WTC11 (cell line): ENCODE measurements at regions not wholly inside any gene's neighbourhood (a gene's known extent, or its start where the extent isn't known, plus 50 kb on each side); places are given as distances from the start of the nearest gene placed in this dataset.

Experiments
- ATAC-seq: fragments of 200-7000 bp; cut with Tn5 transposase; 2 replicates; pipeline ENCODE4 v1.10.0; 2021; ENCODE audit warnings: mild to moderate bottlenecking, moderate library complexity
- CTCF ChIA-PET: fragments of 300-600 bp; sonication (Branson Sonifier 250); formaldehyde crosslinking; loops from one replicate; lab custom pipeline; 2021; ENCODE audit warnings: antibody characterized with exemption; lab: Charles Lee
- POLR2A ChIA-PET: fragments of 350-600 bp; sonication (Branson Sonifier 250); formaldehyde crosslinking; loops from one replicate; lab custom pipeline; 2021; ENCODE audit warnings: antibody characterized with exemption; lab: Charles Lee
- DNase-seq: peaks from one replicate; pipeline ENCODE4 v3.0.0; 2021; ENCODE audit warnings: low spot score
- H3K27ac Mint-ChIP-seq: 2 replicates; pipeline ENCODE4 v1.8.0; 2021; ENCODE audit warnings: mixed read lengths
- H3K27me3 Mint-ChIP-seq: 2 replicates; pipeline ENCODE4 v1.8.0; 2021; ENCODE audit warnings: low read depth, mild to moderate bottlenecking, moderate library complexity, mixed read lengths
- H3K36me3 Mint-ChIP-seq: 2 replicates; pipeline ENCODE4 v1.8.0; 2021; ENCODE audit warnings: mixed read lengths
- H3K4me1 Mint-ChIP-seq: 2 replicates; pipeline ENCODE4 v1.8.0; 2022; ENCODE audit warnings: mixed read lengths
- H3K4me3 Mint-ChIP-seq: 2 replicates; pipeline ENCODE4 v1.8.0; 2021; ENCODE audit warnings: mild to moderate bottlenecking, moderate library complexity, mixed read lengths
- H3K9me3 Mint-ChIP-seq: 2 replicates; pipeline ENCODE4 v1.8.0; 2021; ENCODE audit warnings: mixed read lengths
- ATF1 ChIP-seq: sonication (generic); formaldehyde crosslinking; IDR thresholded peaks from 2 replicates; pipeline ENCODE4 v1.8.1; 2023; ENCODE audit warnings: mild to moderate bottlenecking, moderate library complexity, missing genetic modification reagents
- ELF4 ChIP-seq: sonication (generic); formaldehyde crosslinking; IDR thresholded peaks from 2 replicates; pipeline ENCODE4 v1.8.1; 2022; ENCODE audit warnings: low read depth, mild to moderate bottlenecking, moderate library complexity, missing genetic modification reagents
- ESRRA ChIP-seq: sonication (generic); formaldehyde crosslinking; IDR thresholded peaks from 2 replicates; pipeline ENCODE4 v1.8.1; 2022; ENCODE audit warnings: mild to moderate bottlenecking, missing genetic modification reagents, borderline replicate concordance
- GTF2I ChIP-seq: fragments of 250-450 bp; sonication (Bioruptor Pico); conservative IDR thresholded peaks from 2 replicates; pipeline ENCODE4 v1.4.0; 2021; ENCODE audit warnings: mild to moderate bottlenecking
- MXD4 ChIP-seq: fragments of 250-450 bp; sonication (Bioruptor Pico); IDR thresholded peaks from 2 replicates; pipeline ENCODE4 v1.8.0; 2021; ENCODE audit warnings: mild to moderate bottlenecking, moderate library complexity, borderline replicate concordance
- MYBL2 ChIP-seq: sonication (generic); formaldehyde crosslinking; IDR thresholded peaks from 2 replicates; pipeline ENCODE4 v1.8.1; 2023; ENCODE audit warnings: mild to moderate bottlenecking, moderate library complexity, missing genetic modification reagents
- NR2C2 ChIP-seq: sonication (generic); formaldehyde crosslinking; IDR thresholded peaks from 2 replicates; pipeline ENCODE4 v1.8.0; 2022; ENCODE audit warnings: mild to moderate bottlenecking, missing genetic modification reagents
- OVOL2 ChIP-seq: fragments of 250-450 bp; sonication (Bioruptor Pico); IDR thresholded peaks from 2 replicates; pipeline ENCODE4 v1.9.0; 2021; ENCODE audit warnings: mild to moderate bottlenecking, borderline replicate concordance
- TEAD1 ChIP-seq: sonication (generic); formaldehyde crosslinking; IDR thresholded peaks from 2 replicates; pipeline ENCODE4 v1.8.0; 2022; ENCODE audit warnings: mild to moderate bottlenecking, missing genetic modification reagents
- ZBTB21 ChIP-seq: sonication (generic); formaldehyde crosslinking; IDR thresholded peaks from 2 replicates; pipeline ENCODE4 v1.8.1; 2023; ENCODE audit warnings: mild to moderate bottlenecking, missing genetic modification reagents, borderline replicate concordance
- ZNF232 ChIP-seq: sonication (generic); formaldehyde crosslinking; IDR thresholded peaks from 2 replicates; pipeline ENCODE4 v1.8.0; 2022; ENCODE audit warnings: mild to moderate bottlenecking, missing genetic modification reagents
- TF ChIP-seq, protein P1 (sequence below): fragments of 200-600 bp; IDR thresholded peaks from 2 replicates; pipeline ENCODE4 v1.8.0; 2022; ENCODE audit warnings: antibody characterized with exemption
- TF ChIP-seq, protein P2 (sequence below): sonication (generic); formaldehyde crosslinking; IDR thresholded peaks from 2 replicates; pipeline ENCODE4 v1.8.1; 2023; ENCODE audit warnings: mild to moderate bottlenecking, missing genetic modification reagents, borderline replicate concordance
- TF ChIP-seq, protein P3 (sequence below): sonication (generic); formaldehyde crosslinking; IDR thresholded peaks from 2 replicates; pipeline ENCODE4 v1.8.1; 2023; ENCODE audit warnings: mild to moderate bottlenecking, missing genetic modification reagents
- TF ChIP-seq, protein P4 (sequence below): fragments of 250-450 bp; sonication (Bioruptor Pico); IDR thresholded peaks from 2 replicates; pipeline ENCODE4 v1.9.0; 2021; ENCODE audit warnings: moderate library complexity, mild to moderate bottlenecking, inconsistent platforms, borderline replicate concordance
- TF ChIP-seq, protein P5 (sequence below): sonication (generic); formaldehyde crosslinking; IDR thresholded peaks from 2 replicates; pipeline ENCODE4 v1.8.0; 2023; ENCODE audit warnings: missing genetic modification reagents, mild to moderate bottlenecking, borderline replicate concordance

DNA sequence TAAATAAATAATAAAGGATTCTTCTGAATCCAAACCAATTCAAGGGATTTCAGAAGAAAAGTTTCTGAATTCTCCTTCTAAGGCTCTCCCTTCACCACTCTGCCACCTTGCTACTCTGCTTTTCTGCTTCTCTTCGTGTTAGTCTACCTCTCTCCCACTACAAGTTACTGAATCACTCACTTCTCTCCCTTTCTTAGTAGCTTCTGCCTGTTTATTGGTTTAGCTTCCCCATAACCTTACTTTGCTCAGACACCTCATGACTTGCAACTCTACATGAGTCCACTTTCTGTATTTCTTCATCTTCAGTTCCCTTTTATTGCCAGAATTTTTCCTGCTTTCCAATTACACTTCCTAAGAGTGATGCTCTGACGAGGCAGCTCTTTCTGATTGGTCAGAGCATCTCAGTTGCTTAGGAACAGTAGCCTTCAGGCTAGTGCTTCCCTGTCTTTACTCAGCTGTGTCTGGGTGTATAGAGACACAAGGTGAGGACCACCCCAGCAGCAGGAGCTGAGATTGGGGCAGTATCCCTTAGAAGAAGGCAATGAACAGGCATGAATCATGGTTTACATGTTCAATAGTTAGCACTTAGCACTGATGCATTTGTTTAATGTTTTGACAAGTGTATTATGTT, 144.6 kb downstream of the SLC30A10 start:
- H3K4me3 Mint-ChIP-seq = no peak overlapping the region
- DNase-seq (no peak), ATAC-seq (no peak)
- no peak overlapping the region for H3K27ac Mint-ChIP-seq
- no peaks in the 10 kb centered on the region for H3K36me3 Mint-ChIP-seq
- peaks cover 9% of the 10 kb centered on the region for H3K4me1 Mint-ChIP-seq
- H3K9me3 Mint-ChIP-seq = peaks cover 5% of the 10 kb centered on the region
- POLR2A ChIA-PET = no interaction called here
- TF ChIP-seq MYBL2 (no peak), MXD4 (CRISPR knock-in tag) (no peak), TEAD1 (CRISPR knock-in tag) (no peak), OVOL2 (CRISPR knock-in tag) (no peak)
- no peaks in the 10 kb centered on the region for H3K27me3 Mint-ChIP-seq
- CTCF ChIA-PET = no interaction called here

DNA sequence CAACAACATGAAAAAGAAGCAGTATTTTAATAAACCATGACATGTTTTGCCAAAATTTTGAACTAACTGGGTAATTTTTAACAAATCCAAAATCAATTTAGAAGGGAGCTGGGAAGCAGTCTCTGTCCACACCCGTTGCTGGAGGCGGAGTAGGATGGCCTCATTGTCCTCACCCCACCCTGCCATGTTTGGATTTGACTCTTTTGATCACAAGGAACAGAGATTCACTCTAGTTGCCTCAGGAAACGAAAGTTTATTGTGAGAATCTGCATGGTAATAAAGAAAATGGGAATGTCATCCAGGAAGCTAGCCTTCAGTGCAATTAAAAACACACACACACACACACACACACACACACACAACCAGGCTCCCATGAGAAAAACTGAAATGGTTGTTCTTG, 145.4 kb downstream of the SLC30A10 start:
- no peak for TF ChIP-seq ELF4
- no peak for TF ChIP-seq ZBTB21 (CRISPR knock-in tag)
- TF ChIP-seq ATF1 (CRISPR knock-in tag) = no peak
- TF ChIP-seq, protein P1, sequence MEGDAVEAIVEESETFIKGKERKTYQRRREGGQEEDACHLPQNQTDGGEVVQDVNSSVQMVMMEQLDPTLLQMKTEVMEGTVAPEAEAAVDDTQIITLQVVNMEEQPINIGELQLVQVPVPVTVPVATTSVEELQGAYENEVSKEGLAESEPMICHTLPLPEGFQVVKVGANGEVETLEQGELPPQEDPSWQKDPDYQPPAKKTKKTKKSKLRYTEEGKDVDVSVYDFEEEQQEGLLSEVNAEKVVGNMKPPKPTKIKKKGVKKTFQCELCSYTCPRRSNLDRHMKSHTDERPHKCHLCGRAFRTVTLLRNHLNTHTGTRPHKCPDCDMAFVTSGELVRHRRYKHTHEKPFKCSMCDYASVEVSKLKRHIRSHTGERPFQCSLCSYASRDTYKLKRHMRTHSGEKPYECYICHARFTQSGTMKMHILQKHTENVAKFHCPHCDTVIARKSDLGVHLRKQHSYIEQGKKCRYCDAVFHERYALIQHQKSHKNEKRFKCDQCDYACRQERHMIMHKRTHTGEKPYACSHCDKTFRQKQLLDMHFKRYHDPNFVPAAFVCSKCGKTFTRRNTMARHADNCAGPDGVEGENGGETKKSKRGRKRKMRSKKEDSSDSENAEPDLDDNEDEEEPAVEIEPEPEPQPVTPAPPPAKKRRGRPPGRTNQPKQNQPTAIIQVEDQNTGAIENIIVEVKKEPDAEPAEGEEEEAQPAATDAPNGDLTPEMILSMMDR = no peak
- TF ChIP-seq, protein P2, sequence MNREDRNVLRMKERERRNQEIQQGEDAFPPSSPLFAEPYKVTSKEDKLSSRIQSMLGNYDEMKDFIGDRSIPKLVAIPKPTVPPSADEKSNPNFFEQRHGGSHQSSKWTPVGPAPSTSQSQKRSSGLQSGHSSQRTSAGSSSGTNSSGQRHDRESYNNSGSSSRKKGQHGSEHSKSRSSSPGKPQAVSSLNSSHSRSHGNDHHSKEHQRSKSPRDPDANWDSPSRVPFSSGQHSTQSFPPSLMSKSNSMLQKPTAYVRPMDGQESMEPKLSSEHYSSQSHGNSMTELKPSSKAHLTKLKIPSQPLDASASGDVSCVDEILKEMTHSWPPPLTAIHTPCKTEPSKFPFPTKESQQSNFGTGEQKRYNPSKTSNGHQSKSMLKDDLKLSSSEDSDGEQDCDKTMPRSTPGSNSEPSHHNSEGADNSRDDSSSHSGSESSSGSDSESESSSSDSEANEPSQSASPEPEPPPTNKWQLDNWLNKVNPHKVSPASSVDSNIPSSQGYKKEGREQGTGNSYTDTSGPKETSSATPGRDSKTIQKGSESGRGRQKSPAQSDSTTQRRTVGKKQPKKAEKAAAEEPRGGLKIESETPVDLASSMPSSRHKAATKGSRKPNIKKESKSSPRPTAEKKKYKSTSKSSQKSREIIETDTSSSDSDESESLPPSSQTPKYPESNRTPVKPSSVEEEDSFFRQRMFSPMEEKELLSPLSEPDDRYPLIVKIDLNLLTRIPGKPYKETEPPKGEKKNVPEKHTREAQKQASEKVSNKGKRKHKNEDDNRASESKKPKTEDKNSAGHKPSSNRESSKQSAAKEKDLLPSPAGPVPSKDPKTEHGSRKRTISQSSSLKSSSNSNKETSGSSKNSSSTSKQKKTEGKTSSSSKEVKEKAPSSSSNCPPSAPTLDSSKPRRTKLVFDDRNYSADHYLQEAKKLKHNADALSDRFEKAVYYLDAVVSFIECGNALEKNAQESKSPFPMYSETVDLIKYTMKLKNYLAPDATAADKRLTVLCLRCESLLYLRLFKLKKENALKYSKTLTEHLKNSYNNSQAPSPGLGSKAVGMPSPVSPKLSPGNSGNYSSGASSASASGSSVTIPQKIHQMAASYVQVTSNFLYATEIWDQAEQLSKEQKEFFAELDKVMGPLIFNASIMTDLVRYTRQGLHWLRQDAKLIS (CRISPR knock-in tag) = no peak
- TF ChIP-seq, protein P3, sequence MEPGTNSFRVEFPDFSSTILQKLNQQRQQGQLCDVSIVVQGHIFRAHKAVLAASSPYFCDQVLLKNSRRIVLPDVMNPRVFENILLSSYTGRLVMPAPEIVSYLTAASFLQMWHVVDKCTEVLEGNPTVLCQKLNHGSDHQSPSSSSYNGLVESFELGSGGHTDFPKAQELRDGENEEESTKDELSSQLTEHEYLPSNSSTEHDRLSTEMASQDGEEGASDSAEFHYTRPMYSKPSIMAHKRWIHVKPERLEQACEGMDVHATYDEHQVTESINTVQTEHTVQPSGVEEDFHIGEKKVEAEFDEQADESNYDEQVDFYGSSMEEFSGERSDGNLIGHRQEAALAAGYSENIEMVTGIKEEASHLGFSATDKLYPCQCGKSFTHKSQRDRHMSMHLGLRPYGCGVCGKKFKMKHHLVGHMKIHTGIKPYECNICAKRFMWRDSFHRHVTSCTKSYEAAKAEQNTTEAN (CRISPR knock-in tag) = no peak
- TF ChIP-seq NR2C2 (CRISPR knock-in tag) = no peak
- TF ChIP-seq ESRRA (CRISPR knock-in tag) = no peak
- no peak for TF ChIP-seq GTF2I
- TF ChIP-seq, protein P4, sequence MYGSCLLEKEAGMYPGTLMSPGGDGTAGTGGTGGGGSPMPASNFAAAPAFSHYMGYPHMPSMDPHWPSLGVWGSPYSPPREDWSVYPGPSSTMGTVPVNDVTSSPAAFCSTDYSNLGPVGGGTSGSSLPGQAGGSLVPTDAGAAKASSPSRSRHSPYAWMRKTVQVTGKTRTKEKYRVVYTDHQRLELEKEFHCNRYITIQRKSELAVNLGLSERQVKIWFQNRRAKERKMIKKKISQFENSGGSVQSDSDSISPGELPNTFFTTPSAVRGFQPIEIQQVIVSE (CRISPR knock-in tag) = no peak
- TF ChIP-seq, protein P5, sequence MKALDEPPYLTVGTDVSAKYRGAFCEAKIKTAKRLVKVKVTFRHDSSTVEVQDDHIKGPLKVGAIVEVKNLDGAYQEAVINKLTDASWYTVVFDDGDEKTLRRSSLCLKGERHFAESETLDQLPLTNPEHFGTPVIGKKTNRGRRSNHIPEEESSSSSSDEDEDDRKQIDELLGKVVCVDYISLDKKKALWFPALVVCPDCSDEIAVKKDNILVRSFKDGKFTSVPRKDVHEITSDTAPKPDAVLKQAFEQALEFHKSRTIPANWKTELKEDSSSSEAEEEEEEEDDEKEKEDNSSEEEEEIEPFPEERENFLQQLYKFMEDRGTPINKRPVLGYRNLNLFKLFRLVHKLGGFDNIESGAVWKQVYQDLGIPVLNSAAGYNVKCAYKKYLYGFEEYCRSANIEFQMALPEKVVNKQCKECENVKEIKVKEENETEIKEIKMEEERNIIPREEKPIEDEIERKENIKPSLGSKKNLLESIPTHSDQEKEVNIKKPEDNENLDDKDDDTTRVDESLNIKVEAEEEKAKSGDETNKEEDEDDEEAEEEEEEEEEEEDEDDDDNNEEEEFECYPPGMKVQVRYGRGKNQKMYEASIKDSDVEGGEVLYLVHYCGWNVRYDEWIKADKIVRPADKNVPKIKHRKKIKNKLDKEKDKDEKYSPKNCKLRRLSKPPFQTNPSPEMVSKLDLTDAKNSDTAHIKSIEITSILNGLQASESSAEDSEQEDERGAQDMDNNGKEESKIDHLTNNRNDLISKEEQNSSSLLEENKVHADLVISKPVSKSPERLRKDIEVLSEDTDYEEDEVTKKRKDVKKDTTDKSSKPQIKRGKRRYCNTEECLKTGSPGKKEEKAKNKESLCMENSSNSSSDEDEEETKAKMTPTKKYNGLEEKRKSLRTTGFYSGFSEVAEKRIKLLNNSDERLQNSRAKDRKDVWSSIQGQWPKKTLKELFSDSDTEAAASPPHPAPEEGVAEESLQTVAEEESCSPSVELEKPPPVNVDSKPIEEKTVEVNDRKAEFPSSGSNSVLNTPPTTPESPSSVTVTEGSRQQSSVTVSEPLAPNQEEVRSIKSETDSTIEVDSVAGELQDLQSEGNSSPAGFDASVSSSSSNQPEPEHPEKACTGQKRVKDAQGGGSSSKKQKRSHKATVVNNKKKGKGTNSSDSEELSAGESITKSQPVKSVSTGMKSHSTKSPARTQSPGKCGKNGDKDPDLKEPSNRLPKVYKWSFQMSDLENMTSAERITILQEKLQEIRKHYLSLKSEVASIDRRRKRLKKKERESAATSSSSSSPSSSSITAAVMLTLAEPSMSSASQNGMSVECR = no peak
- TF ChIP-seq ZNF232 (CRISPR knock-in tag) = no peak
- TF ChIP-seq MXD4 (CRISPR knock-in tag) = no peak
- H3K9me3 Mint-ChIP-seq = no peaks in the 10 kb centered on the region
- ChIA-PET CTCF (no interaction called here), POLR2A (interaction anchor here (1.0 kb wide), 1 partner anchor 9 kb away, joined by 3 read pairs; no protein-coding TSS in a partner anchor)
- ATAC-seq (no peak), DNase-seq (no peak)
- H3K27me3 Mint-ChIP-seq = no peaks in the 10 kb centered on the region
- H3K4me3 Mint-ChIP-seq = no peak overlapping the region
- H3K36me3 Mint-ChIP-seq = no peaks in the 10 kb centered on the region
- peaks cover 9% of the 10 kb centered on the region for H3K4me1 Mint-ChIP-seq
- H3K27ac Mint-ChIP-seq = no peak overlapping the region
